Keratinocyte (primary cell): ENCODE measurements at regions not wholly inside any gene's neighbourhood (a gene's known extent, or its start where the extent isn't known, plus 50 kb on each side); places are given as distances from the start of the nearest gene placed in this dataset.

Experiments
- EZH2 ChIP-seq: IDR thresholded peaks from one replicate; pipeline ENCODE4 v1.6.1; 2012; ENCODE audit warnings: inconsistent platforms, mild to moderate bottlenecking, low read length, moderate library complexity
- TF ChIP-seq, protein P1 (sequence below), 3 experiments: IDR thresholded peaks in 1 of 3; conservative IDR thresholded peaks in 1 of 3; optimal IDR thresholded peaks in 1 of 3; 2 replicates in 2 of 3; 3 replicates in 1 of 3; pipeline versions ENCODE3 to v1.5.1; 2011; ENCODE audit warnings: low read length in 3 of 3, mild to moderate bottlenecking in 3 of 3, moderate library complexity in 2 of 3, control low read depth in 1 of 3, inconsistent platforms in 1 of 3; ENCODE audit not compliant: insufficient read depth in 2 of 3; ENCODE audit errors: extremely low read depth in 1 of 3

- TF ChIP-seq, protein P1, sequence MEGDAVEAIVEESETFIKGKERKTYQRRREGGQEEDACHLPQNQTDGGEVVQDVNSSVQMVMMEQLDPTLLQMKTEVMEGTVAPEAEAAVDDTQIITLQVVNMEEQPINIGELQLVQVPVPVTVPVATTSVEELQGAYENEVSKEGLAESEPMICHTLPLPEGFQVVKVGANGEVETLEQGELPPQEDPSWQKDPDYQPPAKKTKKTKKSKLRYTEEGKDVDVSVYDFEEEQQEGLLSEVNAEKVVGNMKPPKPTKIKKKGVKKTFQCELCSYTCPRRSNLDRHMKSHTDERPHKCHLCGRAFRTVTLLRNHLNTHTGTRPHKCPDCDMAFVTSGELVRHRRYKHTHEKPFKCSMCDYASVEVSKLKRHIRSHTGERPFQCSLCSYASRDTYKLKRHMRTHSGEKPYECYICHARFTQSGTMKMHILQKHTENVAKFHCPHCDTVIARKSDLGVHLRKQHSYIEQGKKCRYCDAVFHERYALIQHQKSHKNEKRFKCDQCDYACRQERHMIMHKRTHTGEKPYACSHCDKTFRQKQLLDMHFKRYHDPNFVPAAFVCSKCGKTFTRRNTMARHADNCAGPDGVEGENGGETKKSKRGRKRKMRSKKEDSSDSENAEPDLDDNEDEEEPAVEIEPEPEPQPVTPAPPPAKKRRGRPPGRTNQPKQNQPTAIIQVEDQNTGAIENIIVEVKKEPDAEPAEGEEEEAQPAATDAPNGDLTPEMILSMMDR (optimal IDR thresholded peaks at IDR 0.05 in 1 of 3, IDR thresholded peaks at IDR 0.05 in 1 of 3, conservative IDR thresholded peaks at IDR 0.05 in 1 of 3; ENCODE audit: extremely low read depth in 1 of 3, insufficient read depth in 2 of 3, low read length in 3 of 3) = no peak
- no peak for TF ChIP-seq EZH2
Observed at GRCh38 chr4:23736466-23736865, 153.4 kb downstream of the PPARGC1A start.
